ELR (cell line): ENCODE measurements at regions not wholly inside any gene's neighbourhood (a gene's known extent, or its start where the extent isn't known, plus 50 kb on each side); places are given as distances from the start of the nearest gene placed in this dataset.

Source experiments
- DNase-seq: peaks from one replicate; pipeline ENCODE4 v3.0.0-alpha.2; 2015; ENCODE audit warnings: low read depth

DNA sequence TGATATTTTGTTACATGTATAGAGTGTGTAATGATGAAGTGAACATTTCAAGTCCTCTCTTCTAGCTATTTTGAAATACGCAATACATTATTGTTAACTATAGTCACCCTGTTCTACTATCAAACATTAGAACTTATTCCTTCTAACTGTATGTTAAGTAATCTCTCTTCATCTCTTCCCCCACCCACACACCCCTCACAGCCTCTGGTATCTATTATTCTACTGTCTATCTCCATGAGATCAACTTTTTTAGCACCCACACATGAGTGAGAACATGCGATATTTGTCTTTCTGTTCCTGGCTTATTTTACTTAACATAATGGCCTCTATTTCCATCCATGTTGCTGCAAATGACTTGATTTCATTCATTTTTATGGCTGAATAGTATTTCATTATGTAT lies 57.7 kb upstream of the EGR2 start:
- DNase-seq = no peak

DNA sequence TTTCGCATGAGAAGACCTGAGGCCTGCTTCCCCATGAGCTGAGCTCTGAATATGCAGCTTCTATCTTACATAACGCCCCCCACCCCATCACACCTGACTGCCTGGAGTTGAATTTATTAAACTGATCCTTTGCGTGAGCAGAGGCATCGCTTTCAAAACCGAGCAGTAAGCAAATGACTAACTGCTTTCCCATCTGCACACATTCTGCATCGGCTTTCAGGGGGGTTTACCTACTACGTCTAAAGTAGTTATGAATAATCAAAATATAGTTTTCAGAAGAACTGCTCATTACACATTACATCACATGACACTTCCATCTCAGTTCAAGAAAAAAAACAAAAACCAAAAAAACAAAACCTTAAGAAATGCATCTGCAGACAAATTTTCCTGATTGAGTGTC lies 54.7 kb upstream of the EGR2 start:
- no peak for DNase-seq

DNA sequence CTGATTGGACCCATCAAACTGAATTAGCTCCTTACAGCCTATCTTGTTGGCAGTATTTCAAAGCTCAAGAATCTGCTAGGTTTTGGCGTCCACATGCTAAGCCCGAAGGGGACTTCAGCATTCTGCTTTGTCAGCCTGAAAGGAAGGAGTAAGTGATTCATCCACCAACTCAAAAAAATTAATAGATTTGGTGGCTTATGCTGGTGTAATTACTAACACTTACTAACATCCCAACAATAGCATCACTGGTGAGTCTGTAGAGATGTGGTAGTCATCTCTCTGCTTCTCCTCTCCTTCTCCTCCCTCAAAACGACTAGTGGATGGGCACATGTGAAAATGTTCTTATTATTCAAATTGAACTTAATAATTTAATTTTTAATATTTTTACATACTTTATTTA lies 53.8 kb upstream of the EGR2 start:
- peak; percentile 6 for DNase-seq

DNA sequence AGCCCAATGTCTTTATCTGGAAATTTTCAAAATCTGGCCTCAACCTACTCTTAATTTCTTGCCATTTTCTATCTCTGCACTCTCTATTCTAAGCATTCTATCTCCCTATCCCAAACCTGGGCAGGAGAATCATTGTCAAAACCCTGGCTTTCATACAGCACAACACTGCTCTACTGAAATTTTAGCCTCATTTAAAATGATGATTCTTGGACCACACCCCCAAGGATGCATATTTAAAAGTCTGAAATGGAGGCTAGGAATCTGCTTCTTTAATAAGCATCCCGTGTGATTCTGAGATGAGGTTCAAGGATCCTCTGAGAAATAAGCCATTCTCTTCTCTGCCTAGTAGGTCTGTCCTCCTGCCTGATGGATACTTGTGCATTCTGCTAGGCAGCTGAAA lies 50.8 kb upstream of the EGR2 start:
- DNase-seq = no peak

DNA sequence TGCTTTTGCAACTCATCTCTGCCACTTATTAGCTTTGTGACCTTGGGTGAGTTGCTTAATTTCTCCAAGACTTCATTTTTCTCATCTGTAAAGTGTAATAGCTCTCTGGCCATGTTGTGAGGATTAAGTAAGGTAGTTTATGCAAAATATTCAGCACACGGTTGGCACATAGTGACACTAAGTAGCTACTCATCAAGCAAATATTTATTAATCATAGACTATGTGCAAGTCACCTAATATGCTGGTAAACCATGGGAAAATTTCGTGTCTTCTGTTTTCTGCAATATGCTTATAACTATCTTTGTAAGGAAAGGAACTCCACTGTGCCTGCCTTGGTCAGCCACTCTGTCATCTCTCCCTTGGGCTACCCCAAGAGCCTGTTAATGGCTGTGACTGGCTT lies 50.3 kb upstream of the EGR2 start:
- peak; percentile 34 for DNase-seq
